ENCODE measurements at regions not wholly inside any gene's neighbourhood (a gene's known extent, or its start where the extent isn't known, plus 50 kb on each side); places are given as distances from the start of the nearest gene placed in this dataset.
A peak's percentile ranks its signal among the peaks of the same experiment; 100 is the strongest.

DNA sequence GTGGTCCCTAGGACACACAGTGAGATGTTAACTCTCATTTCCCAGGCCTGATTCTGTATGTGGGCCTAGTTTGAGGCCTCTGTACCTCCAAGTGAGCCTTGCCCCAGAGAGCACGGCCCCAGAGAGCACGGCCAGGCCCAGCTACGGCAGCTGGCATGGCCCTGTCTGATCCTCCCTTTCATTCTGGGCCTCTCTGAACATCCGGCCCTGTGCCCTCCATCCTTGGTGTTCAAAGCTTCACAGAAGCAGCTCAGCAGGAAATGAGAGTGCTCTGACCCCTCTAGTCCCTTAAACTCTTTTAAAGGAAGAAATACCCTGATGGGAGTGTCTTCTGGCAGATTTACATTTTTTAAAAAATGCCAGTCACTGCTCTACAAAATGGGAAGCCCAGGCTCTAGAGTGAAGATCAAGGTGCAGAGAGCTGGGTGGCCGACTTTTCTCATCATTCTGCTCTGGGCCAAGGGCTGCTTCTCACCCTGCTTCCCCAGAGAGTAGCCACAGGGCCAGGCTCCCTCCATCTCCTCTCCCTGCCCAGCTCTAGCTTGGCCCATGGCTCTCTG, 171.9 kb downstream of the RPS24 start:
- no peak for DNase-seq (ENCODE audit: extremely low read depth, low read depth)
- TF ChIP-seq, protein P1, sequence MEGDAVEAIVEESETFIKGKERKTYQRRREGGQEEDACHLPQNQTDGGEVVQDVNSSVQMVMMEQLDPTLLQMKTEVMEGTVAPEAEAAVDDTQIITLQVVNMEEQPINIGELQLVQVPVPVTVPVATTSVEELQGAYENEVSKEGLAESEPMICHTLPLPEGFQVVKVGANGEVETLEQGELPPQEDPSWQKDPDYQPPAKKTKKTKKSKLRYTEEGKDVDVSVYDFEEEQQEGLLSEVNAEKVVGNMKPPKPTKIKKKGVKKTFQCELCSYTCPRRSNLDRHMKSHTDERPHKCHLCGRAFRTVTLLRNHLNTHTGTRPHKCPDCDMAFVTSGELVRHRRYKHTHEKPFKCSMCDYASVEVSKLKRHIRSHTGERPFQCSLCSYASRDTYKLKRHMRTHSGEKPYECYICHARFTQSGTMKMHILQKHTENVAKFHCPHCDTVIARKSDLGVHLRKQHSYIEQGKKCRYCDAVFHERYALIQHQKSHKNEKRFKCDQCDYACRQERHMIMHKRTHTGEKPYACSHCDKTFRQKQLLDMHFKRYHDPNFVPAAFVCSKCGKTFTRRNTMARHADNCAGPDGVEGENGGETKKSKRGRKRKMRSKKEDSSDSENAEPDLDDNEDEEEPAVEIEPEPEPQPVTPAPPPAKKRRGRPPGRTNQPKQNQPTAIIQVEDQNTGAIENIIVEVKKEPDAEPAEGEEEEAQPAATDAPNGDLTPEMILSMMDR (IDR thresholded peaks at IDR 0.05; ENCODE audit: low read depth, low read length, missing control alignments), result no peak
- H3K4me3 ChIP-seq (replicated peaks; ENCODE audit: low read depth, low read length), result no peak overlapping the region

DNA sequence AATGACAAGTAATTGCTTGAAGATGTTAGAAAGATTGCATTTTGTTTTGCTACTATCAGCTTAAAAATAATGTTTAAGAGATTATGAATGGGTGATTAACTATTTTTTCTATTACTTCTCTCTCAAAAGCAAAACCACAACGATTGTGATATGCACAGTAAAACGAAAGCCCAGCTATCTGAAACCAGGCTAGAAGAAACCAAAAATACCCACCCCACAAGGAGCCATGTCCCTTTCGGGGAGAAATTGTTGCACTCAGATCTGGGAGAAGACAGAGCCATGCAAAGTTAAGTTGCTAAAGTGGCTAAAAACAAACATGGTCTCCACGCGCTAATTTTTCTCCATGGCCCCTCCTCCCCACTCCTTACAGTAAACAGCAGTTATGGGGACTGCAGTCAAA, 173.6 kb downstream of the RPS24 start:
- TF ChIP-seq, protein P1 (IDR thresholded peaks at IDR 0.05; ENCODE audit: low read depth, low read length, missing control alignments), result no peak
- no peak overlapping the region for H3K4me3 ChIP-seq (replicated peaks; ENCODE audit: low read depth, low read length)
- DNase-seq (ENCODE audit: extremely low read depth, low read depth), result no peak

DNA sequence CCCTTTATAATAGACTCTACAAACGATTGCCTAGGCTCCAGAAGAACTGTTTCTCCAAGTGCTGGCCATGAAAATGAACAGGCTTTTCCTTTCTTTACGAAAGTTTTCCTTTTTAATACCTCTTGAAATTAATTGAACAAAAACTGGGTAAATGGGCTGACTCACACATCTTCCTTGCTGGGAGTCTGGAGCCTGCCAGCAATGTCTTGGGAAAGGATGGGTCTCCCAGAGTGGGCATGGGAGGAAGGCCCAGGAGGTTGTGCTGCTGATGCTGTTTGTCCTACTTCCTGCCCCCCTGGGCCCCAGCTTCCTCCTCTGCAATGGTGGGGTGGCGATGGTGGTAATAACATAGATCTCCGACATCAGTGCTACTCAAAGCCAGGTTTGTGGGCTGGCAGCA, 174.1 kb downstream of the RPS24 start:
- TF ChIP-seq, protein P1 (IDR thresholded peaks at IDR 0.05; ENCODE audit: low read depth, low read length, missing control alignments), result no peak
- no peak overlapping the region for H3K4me3 ChIP-seq (replicated peaks; ENCODE audit: low read depth, low read length)
- DNase-seq (ENCODE audit: extremely low read depth, low read depth), result no peak

DNA sequence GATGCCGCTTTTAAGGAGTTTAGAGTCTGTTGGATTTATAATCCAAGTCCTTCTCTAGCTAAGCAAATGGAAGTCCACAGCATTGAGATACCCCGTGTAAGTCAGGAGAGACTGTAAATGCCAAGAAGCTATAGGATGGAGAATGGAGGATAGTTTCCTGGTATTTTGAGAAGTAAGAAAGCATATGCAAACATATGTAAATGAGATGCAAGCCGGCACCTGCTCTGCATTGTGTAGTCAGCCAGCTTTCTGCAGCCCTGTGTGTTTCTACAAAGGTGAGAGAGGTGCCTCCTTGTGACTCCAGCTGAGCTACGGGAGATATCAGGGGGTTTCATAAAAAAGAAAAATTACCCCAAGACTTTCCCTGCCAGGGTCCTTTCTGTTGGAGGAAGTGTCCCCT, 176.3 kb downstream of the RPS24 start:
- TF ChIP-seq, protein P1 (IDR thresholded peaks at IDR 0.05; ENCODE audit: low read depth, low read length, missing control alignments), result no peak
- no peak for DNase-seq (ENCODE audit: extremely low read depth, low read depth)
- H3K4me3 ChIP-seq (replicated peaks; ENCODE audit: low read depth, low read length), result no peak overlapping the region

DNA sequence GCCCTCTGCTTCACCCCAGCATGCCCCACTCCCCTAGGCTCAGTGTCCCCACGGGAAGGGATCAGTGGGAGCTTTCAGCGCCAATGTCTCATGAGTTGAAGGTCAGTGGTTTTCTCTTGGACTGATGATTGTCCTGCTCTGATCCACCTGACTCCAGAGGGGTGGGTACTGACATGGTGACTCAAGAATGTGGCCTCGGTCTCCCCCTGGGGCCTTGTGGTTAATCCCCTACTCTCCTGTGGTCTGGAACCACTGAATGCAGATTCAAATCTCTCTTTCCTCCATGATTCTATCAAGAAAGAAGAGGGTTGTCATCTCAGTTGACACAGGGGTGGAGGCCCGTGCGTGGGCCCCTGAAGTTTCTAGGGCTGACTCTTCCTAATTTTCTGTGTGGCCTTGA, 176.9 kb downstream of the RPS24 start:
- DNase-seq (ENCODE audit: extremely low read depth, low read depth), result no peak
- no peak overlapping the region for H3K4me3 ChIP-seq (replicated peaks; ENCODE audit: low read depth, low read length)
- TF ChIP-seq, protein P1 (IDR thresholded peaks at IDR 0.05; ENCODE audit: low read depth, low read length, missing control alignments), result no peak

DNA sequence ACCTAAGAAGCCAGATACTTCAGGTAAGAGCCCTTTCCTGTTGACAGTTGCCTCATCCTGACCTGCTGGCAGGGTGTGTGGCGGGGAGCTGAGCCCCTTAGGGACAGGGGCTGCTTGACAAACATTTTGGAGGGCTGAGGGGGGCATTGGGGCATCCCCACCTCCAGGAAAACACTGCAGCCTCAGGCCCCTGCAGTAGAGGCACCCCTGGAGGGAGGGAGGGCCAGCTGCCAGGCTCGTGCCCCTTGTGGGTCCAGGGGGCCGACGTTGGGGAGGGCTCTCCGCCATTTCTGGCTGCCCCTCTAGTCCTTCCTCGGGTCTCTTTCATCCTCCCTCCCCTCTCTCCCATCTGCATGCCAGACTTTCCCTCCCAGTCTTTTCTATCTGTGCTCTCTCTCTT, 177.3 kb downstream of the RPS24 start:
- no peak overlapping the region for H3K4me3 ChIP-seq (replicated peaks; ENCODE audit: low read depth, low read length)
- TF ChIP-seq, protein P1 (IDR thresholded peaks at IDR 0.05; ENCODE audit: low read depth, low read length, missing control alignments), result no peak
- no peak for DNase-seq (ENCODE audit: extremely low read depth, low read depth)

DNA sequence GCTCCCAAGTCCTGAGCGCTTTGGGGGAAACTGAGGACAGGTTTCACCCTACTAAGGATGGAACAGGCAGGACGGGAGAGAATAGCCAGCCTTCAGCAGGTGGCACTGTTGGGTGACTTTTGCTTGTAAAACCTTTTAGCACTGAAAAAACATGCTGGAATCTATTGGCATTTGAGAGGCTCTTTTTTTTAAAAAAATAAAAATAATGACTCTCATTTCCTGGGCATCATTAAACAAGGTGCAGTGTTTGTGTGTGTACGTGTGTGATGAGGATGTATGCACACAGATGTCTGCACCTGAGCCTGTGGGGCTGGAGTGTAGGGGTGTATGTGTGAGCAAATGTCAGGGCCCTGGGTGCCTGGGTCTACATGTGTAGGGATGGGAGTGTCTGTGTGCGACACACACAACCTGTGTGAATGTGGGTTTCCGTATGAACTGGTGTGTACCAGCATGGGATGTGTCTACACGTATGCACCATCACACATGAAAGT, 177.9 kb downstream of the RPS24 start:
- no peak overlapping the region for H3K4me3 ChIP-seq (replicated peaks; ENCODE audit: low read depth, low read length)
- no peak for DNase-seq (ENCODE audit: extremely low read depth, low read depth)
- TF ChIP-seq, protein P1 (IDR thresholded peaks at IDR 0.05; ENCODE audit: low read depth, low read length, missing control alignments), result peak; percentile 69
